HG03565 (cell line): ENCODE measurements at regions not wholly inside any gene's neighbourhood (a gene's known extent, or its start where the extent isn't known, plus 50 kb on each side); places are given as distances from the start of the nearest gene placed in this dataset.

Experiments used
- ATAC-seq: cut with Tn5 transposase; IDR thresholded peaks from one replicate; pipeline ENCODE4 v1.9.1; 2021; ENCODE audit warnings: mild to moderate bottlenecking, moderate library complexity; ENCODE audit not compliant: unreplicated experiment

DNA sequence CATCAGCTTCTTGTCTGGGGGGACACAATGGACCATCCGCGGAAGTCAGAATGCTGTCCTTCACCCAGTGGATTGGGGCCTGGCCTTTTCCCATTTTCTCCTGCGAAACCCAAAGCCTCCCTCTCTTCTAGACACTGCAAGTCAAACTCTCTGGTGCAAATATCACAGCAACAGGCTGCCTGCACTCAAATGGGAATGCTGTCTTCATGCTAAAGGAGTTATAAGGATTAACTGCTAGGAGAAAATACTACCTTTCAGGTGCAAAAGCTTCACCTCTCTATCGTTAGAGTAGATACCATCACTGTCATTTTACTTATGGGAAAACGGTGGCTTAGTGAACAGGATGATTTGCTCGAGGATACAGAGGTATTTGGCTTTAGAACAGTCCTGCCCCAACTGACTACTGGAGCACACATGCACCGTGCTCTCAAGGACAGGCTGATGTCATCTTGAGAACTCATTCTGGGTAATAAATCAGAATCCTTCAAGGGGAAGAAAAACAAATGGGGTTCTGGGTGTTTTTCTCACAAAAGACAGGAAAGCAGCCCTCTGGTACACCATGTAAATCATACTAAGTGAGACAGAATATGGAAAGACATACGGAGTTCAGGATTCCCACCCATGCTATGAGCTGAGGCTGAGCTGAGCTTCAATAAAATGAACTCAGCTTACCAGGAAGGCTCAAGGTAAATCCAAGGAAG is 100.9 kb downstream of the SAMD9 start:
- ATAC-seq = no peak

- ATAC-seq = no peak
Observed at GRCh38 chr7:93015779-93016481, 101.8 kb downstream of the SAMD9 start.

DNA sequence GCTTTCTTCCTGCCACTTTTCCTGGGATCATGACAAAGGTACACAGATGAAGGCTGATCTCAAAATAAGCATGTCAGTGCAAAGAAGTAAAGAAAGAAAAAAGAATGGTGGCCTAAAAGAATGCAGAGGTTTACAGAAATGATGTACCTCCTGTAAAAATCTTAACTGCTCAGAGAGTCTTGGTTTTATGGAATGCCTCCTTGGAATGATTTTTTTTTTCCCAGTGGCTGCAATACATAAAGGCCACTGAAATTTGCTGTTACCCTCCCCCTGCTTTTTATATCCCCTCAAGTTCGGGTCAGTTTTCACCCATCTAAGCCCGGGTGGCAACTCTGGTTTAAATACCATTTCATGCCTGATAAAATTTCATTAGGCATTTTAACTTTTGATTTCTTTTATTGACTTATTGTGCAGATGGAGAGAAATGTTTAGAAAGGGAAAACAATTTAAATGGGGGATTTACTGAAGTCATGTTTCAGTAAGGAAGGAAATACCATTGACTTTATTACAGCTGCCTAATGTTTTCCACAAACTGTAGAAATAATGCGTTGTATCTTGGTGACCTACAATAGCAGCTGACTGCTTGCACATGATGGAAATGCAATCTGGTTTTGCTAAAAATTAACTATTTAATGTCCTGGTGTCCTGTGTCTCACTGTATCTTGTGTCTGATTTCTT is 102.5 kb downstream of the SAMD9 start:
- ATAC-seq = no peak

- ATAC-seq = no peak
Observed at GRCh38 chr7:93014410-93014809, 103.4 kb downstream of the SAMD9 start.

DNA sequence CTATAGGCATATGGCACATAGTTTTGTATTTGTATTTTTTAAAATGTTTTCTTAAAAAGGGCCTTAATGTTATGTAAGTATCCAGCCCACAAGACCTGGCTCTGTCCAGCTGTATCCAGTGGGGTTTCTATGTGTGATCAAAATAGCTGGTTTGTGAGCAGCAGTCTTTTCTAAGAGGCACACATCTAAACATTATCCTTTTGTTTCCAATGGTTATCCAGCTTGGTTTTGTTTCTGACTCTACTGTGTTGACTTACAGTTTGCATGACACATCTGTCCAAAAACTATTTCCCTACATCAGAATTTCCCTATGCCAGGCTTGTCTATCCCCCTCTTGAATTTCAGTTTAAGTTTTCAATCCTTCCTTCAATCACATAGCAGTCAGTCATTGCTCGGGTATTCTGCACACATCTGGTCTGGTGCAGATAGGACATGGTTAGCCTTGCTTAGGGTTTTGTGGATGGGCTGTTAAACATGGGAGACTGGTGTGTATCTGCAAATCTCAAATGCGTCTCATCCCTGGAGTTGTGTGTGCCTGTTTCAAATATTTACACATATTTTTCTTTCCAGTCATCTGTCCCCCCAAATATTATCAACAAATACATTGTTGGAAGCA is 104.2 kb downstream of the SAMD9 start:
- no peak for ATAC-seq

GRCh38 chr7:93011351-93012294 is 106.2 kb downstream of the SAMD9 start:
- no peak for ATAC-seq

- no peak for ATAC-seq
Observed at GRCh38 chr7:93008833-93009232, 108.9 kb downstream of the SAMD9 start.

DNA sequence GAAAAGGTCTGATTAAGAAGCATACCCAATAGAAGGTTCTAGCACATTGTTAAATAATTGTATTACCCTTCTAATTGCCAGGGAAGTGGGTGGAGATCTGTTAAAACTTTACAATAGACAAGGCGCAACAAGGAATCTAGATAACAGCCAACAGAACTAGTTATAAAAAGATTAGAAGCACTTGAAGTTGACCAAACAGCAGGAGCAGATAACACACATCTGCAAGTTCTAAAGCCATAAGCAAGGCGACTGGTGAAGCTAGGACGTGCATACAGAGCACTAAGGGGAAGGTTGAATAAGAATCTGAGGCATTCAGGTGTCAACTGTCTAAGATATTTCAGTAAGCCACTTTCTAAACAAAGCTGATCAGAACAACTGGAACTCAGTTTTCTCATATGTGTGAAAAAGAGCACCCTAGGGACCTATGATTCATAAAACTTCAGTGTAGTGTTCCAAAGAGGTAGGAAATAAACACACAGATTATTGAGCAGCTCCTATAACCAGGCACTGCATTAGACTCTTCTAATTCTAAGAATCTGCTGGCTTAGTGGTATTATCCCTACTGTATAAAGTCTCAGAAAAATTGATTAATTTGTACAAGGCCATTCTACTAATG is 111.2 kb downstream of the SAMD9 start:
- ATAC-seq = no peak

DNA sequence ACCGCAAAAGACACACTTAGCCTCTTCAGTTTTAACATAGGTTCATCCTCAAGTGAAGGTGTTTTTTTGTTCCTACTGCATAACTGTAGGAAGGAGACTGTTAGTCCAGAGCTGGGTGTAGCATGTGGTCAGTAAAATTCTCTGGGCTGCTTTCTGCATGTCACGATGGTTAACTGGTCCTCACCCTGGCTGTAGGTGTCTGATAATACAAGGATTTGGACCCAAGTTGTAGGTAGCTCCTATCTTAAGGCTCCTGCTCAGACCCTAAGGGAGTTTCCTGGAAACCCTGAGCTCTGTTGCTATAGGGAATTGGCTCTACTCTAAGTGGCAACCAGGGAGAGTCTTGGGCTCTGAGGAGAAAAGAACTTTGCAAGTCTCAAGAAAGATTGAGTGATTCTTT is 112.9 kb downstream of the SAMD9 start:
- no peak for ATAC-seq

DNA sequence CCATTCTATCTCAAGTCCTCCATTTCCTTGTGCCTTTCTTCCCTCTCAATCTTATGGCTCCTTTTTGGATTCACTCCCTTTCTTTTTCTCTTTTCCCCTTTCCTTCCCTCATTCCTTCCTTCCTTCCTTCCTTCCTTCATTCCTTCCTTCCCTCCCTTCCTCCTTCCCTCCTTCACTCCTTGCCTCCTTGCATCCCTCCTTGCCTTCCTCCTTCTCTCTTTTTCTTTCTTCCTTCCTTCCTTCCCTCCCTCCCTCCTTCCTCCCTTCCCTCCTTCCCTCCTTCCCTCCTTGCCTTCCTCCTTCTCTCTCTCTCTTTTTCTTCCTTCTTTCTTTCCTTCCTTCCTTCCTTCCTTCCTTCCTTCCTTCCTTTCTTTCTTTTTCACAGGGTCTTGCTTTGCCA is 120.1 kb downstream of the SAMD9 start:
- ATAC-seq = no peak

GRCh38 chr7:92997152-92997551 is 120.6 kb downstream of the SAMD9 start:
- ATAC-seq = no peak

DNA sequence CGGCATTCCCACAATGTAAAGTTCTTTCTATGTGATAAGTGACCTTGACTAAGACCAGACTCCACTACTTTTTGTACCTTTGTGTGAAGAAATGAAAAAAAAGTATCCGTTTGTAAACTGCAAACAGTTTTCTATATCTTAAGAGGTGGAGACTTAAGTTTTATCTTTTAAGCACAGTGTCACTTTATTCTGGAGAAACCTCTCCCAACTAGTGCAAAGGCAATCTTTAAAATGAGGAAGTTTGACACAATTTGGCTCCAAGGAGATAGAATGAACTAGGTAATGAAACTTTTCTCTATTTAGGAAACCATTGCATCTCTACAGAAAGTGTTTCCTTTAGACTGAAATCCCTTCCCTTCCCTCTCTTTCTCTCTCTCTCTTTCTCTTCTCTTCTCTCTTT is 122.9 kb downstream of the SAMD9 start:
- no peak for ATAC-seq

DNA sequence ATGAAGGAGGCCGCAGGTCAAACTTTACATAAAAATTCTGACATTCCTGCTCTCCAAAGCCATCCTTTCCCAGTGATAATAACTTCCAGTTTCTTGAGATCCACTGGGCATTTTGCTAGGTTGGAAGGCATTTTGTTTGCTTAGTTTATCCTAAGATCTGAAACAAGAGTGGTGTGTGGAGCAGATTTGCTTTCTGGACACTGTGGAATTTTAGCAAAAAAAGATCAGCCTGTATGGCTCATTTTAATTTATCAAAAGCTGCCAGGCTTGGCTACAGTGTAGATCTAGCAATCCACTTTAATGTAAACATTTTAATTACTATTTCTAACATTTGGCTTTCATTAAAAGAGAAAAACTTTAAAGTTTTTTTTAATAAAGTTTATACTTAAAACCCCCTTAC is 124.8 kb downstream of the SAMD9 start:
- ATAC-seq = no peak

DNA sequence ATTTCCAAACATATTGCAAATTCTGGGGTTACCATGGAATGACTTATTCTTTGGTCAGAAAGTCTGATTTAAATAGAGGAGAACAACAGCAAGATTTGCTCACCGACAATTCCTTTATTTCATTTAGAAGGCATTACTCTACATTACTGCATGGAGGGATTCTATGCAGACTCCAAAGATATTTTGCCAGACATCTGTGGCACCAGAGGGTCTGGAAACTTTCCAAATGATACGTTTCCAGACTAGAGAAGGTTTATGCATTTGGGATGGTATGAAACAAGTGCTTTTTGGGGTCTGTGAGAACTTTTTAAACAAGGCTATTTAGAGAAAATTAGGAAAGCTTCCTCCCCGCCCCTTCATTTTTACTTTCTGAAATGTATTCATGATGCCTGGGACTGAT is 125.3 kb downstream of the SAMD9 start:
- no peak for ATAC-seq

- ATAC-seq = no peak
Observed at GRCh38 chr7:92991190-92991589, 126.6 kb downstream of the SAMD9 start.

- ATAC-seq = no peak
Observed at GRCh38 chr7:92988941-92989545, 128.7 kb downstream of the SAMD9 start.

- no peak for ATAC-seq
Observed at GRCh38 chr7:92988051-92988450, 129.7 kb downstream of the SAMD9 start.

DNA sequence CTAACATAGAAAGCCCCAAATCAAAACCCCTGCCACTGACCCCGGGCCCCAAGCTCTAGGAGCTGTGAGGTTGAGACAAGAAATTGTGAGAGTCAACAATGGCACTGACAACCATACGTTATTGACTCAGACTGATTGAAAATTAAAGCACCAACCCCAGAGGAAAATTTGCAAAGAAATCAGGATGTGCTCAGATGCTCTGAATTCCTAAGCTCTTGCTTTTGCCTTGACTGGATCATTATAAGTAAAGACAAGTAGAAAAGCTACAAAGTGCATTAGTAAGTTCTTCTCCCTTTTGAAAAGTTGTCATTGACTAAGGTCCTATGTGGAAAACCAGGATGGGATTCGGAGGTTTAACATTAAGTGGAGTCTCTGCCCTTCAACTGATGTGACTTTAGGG is 130.2 kb downstream of the SAMD9 start:
- ATAC-seq = no peak

DNA sequence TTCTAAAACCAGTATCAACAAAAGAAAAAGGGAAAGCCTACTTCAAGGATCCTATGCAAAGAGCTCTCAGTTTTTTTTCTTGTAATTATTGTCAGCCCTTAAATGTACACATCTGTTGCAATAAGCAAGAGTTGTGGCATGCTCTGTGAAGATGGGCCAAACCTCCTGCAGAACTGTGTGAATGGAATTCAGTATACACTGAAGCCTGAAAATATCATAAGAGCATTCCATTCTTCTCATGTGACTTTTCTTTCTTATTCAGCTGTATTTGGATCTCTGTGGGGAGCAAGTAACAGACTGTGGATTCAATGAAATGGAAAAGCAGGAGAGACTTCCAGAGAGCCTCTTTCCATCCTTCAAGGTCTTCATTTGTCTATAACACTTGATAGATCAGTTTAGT is 130.7 kb downstream of the SAMD9 start:
- no peak for ATAC-seq

DNA sequence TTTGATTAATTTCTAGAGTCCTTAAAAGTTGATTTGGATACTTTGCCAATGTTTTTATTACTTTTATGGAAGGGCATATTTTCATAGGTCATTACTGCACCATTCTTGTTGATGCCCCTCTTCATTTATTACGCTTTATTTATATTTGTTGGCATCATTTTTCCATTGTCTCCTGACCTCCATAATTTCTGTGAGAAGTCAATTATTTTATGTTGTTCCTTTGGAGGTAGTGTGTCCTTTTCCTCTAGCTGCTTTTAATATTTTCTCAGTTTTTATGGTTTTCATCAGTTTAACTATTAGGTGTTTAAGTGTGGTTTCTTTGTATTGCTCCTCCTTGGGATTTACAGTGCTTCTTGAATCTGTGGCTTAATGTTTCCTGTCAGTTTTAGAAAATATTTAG is 134.9 kb downstream of the SAMD9 start:
- no peak for ATAC-seq
